RPMI7951 (cell line): ENCODE measurements at regions not wholly inside any gene's neighbourhood (a gene's known extent, or its start where the extent isn't known, plus 50 kb on each side); places are given as distances from the start of the nearest gene placed in this dataset.

Experiments used
- DNase-seq: peaks from one replicate; pipeline ENCODE4 v3.0.0-alpha.2; 2012; ENCODE audit warnings: low read depth

- DNase-seq, result no peak
These were observed 259.7 kb downstream of the AHR start for GRCh38 chr7:17558135-17558534.

GRCh38 chr7:17558558-17559332 is 260.3 kb downstream of the AHR start:
- DNase-seq, result no peak

- peak; percentile 30 for DNase-seq
These were observed 260.9 kb downstream of the AHR start for GRCh38 chr7:17559388-17559787.

- DNase-seq, result no peak
These were observed 262.1 kb downstream of the AHR start for GRCh38 chr7:17560516-17560915.

GRCh38 chr7:17560966-17561365 is 262.5 kb downstream of the AHR start:
- no peak for DNase-seq

- peak; percentile 82 for DNase-seq
These were observed 266.3 kb downstream of the AHR start for GRCh38 chr7:17564678-17565212.

- DNase-seq, result peak; percentile 81
These were observed 281.7 kb downstream of the AHR start for GRCh38 chr7:17580141-17580540.

- DNase-seq, result peak; percentile 24
These were observed 282.4 kb downstream of the AHR start for GRCh38 chr7:17580856-17581255.

GRCh38 chr7:17581301-17581700 is 282.8 kb downstream of the AHR start:
- no peak for DNase-seq

- DNase-seq, result peak; percentile 48
These were observed 284.2 kb downstream of the AHR start for GRCh38 chr7:17582696-17583095.

GRCh38 chr7:17583786-17584185 is 285.3 kb downstream of the AHR start:
- no peak for DNase-seq

- DNase-seq, result peak; percentile 84
These were observed 286.4 kb downstream of the AHR start for GRCh38 chr7:17584822-17585221.

- no peak for DNase-seq
These were observed 288.3 kb downstream of the AHR start for GRCh38 chr7:17586711-17587110.

- DNase-seq, result no peak
These were observed 290.3 kb downstream of the AHR start for GRCh38 chr7:17588730-17589129.

GRCh38 chr7:17589671-17590070 is 291.2 kb downstream of the AHR start:
- DNase-seq, result no peak

- DNase-seq, result no peak
These were observed 291.8 kb downstream of the AHR start for GRCh38 chr7:17590221-17590620.

- DNase-seq, result peak; percentile 40
These were observed 295.5 kb downstream of the AHR start for GRCh38 chr7:17593819-17594419.

GRCh38 chr7:17595546-17595945 is 297.1 kb downstream of the AHR start:
- no peak for DNase-seq

GRCh38 chr7:17598305-17598704 is 299.9 kb downstream of the AHR start:
- DNase-seq, result no peak

GRCh38 chr7:17598846-17599245 is 300.4 kb downstream of the AHR start:
- no peak for DNase-seq

GRCh38 chr7:17599733-17600339 is 301.4 kb downstream of the AHR start:
- DNase-seq, result no peak

GRCh38 chr7:17600340-17600752 is 301.9 kb downstream of the AHR start:
- DNase-seq, result peak; percentile 96

- DNase-seq, result peak; percentile 42
These were observed 303.5 kb downstream of the AHR start for GRCh38 chr7:17601921-17602320.
